Body of pancreas (tissue), 4 donors: ENCODE measurements at regions not wholly inside any gene's neighbourhood (a gene's known extent, or its start where the extent isn't known, plus 50 kb on each side); places are given as distances from the start of the nearest gene placed in this dataset.

Experiments used
- ATAC-seq: fragments of 150-250 bp; one replicate; pipeline ENCODE4 v1.9.1; 2016
- DNase-seq, 4 donors: peaks; one replicate each; pipeline ENCODE4 v3.0.0-alpha.2; 2019
- H3K27ac ChIP-seq, 4 donors: fragments of 200-600 bp; sonication (generic); 1 replicate in 3 of 4; 2 replicates in 1 of 4; pipeline versions ENCODE4 v1.5.1 to v1.6.1; 2016 to 2019; ENCODE audit warnings: mild to moderate bottlenecking in 1 of 4, mixed read lengths in 1 of 4, moderate library complexity in 1 of 4
- H3K27me3 ChIP-seq, 2 donors: fragments of 200-600 bp; sonication (generic); one replicate each; pipeline ENCODE4 v1.6.0; 2016; ENCODE audit warnings: mild to moderate bottlenecking in 1 of 2
- H3K36me3 ChIP-seq, 2 donors: fragments of 200-600 bp; sonication (generic); replicated peaks in 1 of 2; 2 replicates each; pipeline ENCODE4 v1.5.1; 2016; ENCODE audit warnings: low read depth in 2 of 2; ENCODE audit not compliant: insufficient read depth in 1 of 2
- H3K4me1 ChIP-seq: fragments of 200-600 bp; sonication (generic); one replicate; pipeline ENCODE4 v1.6.0; 2016
- H3K4me3 ChIP-seq, 2 donors: fragments of 200-600 bp; sonication (generic); 1 replicate in 1 of 2; 2 replicates in 1 of 2; pipeline ENCODE4 v1.5.1; 2016 to 2019
- H3K9me3 ChIP-seq, 3 donors: fragments of 200-600 bp; sonication (generic); 1 replicate in 2 of 3; 2 replicates in 1 of 3; pipeline ENCODE4 v1.5.1; 2016
- POLR2A ChIP-seq, 3 donors: fragments of 450-650 bp; IDR thresholded peaks; one replicate each; pipeline ENCODE4 v1.6.1; 2016; ENCODE audit warnings: antibody characterized with exemption in 3 of 3, mild to moderate bottlenecking in 2 of 3
- whole genome bisulfite sequencing, 2 donors: methylation state at CpG; one replicate each; pipeline ENCODE4 v1.1.5; 2017; 5-methylcytosine and 5-hydroxymethylcytosine counted together
- intact Hi-C: fragments of 100-400 bp; cut with DNase I; formaldehyde crosslinking; loops from one replicate; pipeline ENCODE4 v1.15.1; 2023
- TF ChIP-seq, protein P1 (sequence below), 7 experiments: fragments of 450-650 bp in 4 of 7; fragments of 200-600 bp in 3 of 7; sonication (generic) in 3 of 7; IDR thresholded peaks; one replicate each; pipeline ENCODE4 v1.5.1; 2016 to 2019; ENCODE audit warnings: antibody characterized with exemption in 7 of 7

DNA sequence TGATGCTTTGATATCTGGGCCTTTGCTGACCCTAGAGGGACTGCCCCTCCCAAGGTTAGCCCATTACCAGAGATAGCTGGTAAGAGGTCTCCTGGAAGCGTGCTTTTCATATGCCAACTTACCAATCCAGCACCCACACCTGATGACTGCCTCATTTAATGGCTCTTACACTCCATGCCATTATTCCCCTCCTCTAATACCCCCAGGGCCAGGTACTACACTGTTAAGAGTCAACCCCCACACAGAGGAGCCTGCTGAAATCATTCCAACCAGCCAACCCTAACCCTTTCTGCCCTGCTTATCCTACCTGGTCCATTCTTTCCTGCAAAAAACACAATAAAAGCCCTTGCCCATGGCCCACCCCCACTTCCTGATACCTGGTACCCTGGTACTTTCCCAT lies 736.8 kb upstream of the SLC35B3 start:
- Histone ChIP-seq H3K27me3 (no peaks in the 10 kb centered on the region), H3K36me3 (no peaks in the 10 kb centered on the region), H3K4me3 (no peak overlapping the region), H3K9me3 (no peaks in the 10 kb centered on the region), H3K4me1 (no peaks in the 10 kb centered on the region), H3K27ac (no peak overlapping the region)
- WGBS, 2 donors, result 86 to 93% methylated on average over 1 of the region's 1 CpG
- no peak for ATAC-seq
- intact Hi-C loops, result no loop called here
- no peak for TF ChIP-seq POLR2A (IDR thresholded peaks at IDR 0.05)
- TF ChIP-seq, protein P1, sequence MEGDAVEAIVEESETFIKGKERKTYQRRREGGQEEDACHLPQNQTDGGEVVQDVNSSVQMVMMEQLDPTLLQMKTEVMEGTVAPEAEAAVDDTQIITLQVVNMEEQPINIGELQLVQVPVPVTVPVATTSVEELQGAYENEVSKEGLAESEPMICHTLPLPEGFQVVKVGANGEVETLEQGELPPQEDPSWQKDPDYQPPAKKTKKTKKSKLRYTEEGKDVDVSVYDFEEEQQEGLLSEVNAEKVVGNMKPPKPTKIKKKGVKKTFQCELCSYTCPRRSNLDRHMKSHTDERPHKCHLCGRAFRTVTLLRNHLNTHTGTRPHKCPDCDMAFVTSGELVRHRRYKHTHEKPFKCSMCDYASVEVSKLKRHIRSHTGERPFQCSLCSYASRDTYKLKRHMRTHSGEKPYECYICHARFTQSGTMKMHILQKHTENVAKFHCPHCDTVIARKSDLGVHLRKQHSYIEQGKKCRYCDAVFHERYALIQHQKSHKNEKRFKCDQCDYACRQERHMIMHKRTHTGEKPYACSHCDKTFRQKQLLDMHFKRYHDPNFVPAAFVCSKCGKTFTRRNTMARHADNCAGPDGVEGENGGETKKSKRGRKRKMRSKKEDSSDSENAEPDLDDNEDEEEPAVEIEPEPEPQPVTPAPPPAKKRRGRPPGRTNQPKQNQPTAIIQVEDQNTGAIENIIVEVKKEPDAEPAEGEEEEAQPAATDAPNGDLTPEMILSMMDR (IDR thresholded peaks at IDR 0.05), result no peak
- no peak for DNase-seq

DNA sequence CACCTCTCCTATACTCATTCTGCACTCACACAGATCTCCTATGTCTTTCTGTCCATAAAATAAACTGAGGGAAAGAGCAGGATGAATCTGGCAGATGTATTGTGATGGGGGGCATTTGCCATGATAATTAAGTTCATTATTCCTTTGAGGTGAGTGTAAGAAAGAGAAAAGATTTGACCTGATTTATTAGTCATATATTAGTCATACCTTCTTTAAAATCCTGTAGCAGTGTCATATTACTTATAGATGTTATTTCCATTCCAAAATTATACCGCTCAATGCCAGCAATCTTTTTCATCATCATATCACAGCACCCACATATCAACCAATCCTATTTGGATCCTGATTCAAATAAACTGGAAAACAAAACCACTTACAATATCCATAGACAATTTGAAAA lies 733.3 kb upstream of the SLC35B3 start:
- Histone ChIP-seq H3K27me3 (no peaks in the 10 kb centered on the region), H3K36me3 (no peaks in the 10 kb centered on the region), H3K27ac (no peak overlapping the region), H3K4me1 (no peaks in the 10 kb centered on the region), H3K4me3 (no peak overlapping the region), H3K9me3 (no peaks in the 10 kb centered on the region)
- intact Hi-C loops, result no loop called here
- no peak for TF ChIP-seq POLR2A (IDR thresholded peaks at IDR 0.05)
- TF ChIP-seq, protein P1 (IDR thresholded peaks at IDR 0.05), result no peak
- ATAC-seq (no peak), DNase-seq (no peak)
- 78 to 88% methylated on average over 1 of the region's 1 CpG for WGBS, 2 donors

DNA sequence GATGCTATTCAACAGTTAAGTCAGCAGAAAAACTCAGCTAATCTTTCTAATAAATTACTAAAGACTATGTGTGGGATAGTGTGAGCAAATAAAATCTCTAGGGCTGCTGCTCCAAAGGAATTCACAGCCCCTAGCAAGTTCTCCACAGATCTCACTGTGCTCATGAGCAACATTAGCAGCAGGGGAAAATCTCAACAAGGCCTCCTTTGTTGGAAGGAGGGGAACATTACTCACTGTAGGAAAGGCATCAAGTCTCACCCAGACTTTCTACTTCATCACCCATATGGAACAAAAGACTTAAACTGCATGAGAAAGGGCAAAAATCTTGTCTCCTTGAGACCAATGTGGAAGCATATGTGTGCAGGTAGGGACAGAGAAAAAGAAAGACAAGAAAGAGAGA lies 726.4 kb upstream of the SLC35B3 start:
- H3K27me3 ChIP-seq, result no peaks in the 10 kb centered on the region
- ATAC-seq (no peak), DNase-seq (no peak)
- H3K4me3 ChIP-seq, result no peak overlapping the region
- no peaks in the 10 kb centered on the region for H3K36me3 ChIP-seq
- intact Hi-C loops, result no loop called here
- H3K27ac ChIP-seq, result no peak overlapping the region
- H3K4me1 ChIP-seq, result no peaks in the 10 kb centered on the region
- TF ChIP-seq POLR2A (IDR thresholded peaks at IDR 0.05), result no peak
- TF ChIP-seq, protein P1 (IDR thresholded peaks at IDR 0.05), result no peak
- no peaks in the 10 kb centered on the region for H3K9me3 ChIP-seq

DNA sequence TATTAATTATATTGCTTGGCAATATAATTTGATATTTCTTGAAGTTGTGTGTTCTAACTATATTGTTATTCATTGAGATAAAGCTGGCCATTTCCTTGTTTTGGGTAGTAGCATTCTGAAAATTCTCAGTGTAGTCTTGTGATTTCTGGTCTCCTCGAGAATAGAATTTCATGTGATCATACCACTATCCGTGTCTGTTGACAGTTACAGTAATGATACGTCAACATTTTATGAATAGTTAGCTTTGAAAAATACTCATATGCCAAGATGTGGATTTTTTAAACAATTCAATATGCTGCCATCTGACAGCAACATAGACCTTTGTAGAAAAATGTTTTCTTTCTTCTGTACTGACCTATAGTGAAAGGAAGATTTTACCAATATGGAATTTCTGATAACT lies 723.7 kb upstream of the SLC35B3 start:
- Histone ChIP-seq H3K4me1 (no peaks in the 10 kb centered on the region), H3K4me3 (no peak overlapping the region), H3K27me3 (no peaks in the 10 kb centered on the region), H3K36me3 (no peaks in the 10 kb centered on the region), H3K9me3 (no peaks in the 10 kb centered on the region), H3K27ac (no peak overlapping the region)
- DNase-seq (no peak), ATAC-seq (no peak)
- intact Hi-C loops, result no loop called here
- WGBS, 2 donors, result 73 to 74% methylated on average over 3 of the region's 3 CpGs
- TF ChIP-seq, protein P1 (IDR thresholded peaks at IDR 0.05), result no peak
- no peak for TF ChIP-seq POLR2A (IDR thresholded peaks at IDR 0.05)

DNA sequence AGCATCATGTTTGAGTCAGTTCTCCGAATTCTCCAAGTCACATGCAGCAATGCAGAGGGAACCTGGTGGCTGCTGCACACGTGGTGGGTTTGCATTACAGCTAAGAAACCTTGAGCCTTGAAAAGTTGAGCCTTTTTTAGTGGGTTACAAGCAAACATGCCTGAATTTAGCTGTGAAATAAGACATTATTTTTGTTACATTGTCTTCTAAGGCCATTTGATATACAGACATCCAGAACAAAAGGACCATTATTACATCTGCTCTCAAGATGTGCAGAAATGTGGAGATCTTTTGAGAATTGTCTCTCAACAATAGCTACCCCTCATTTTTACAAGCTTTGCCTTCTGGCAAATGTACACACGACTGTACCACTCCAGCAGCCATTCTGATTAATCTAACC lies 720.5 kb upstream of the SLC35B3 start:
- ATAC-seq (no peak), DNase-seq (no peak)
- Histone ChIP-seq H3K36me3 (no peaks in the 10 kb centered on the region), H3K27ac (no peak overlapping the region), H3K9me3 (no peaks in the 10 kb centered on the region), H3K4me1 (no peaks in the 10 kb centered on the region), H3K27me3 (no peaks in the 10 kb centered on the region), H3K4me3 (no peak overlapping the region)
- intact Hi-C loops, result no loop called here
- TF ChIP-seq POLR2A (IDR thresholded peaks at IDR 0.05), result no peak
- TF ChIP-seq, protein P1 (IDR thresholded peaks at IDR 0.05), result no peak
- 34 to 45% methylated on average over 3 of the region's 3 CpGs for WGBS, 2 donors
